Liver (tissue), 8 donors: ENCODE measurements at regions not wholly inside any gene's neighbourhood (a gene's known extent, or its start where the extent isn't known, plus 50 kb on each side); places are given as distances from the start of the nearest gene placed in this dataset.

Experiments
- DNase-seq: peaks from one replicate; pipeline ENCODE4 v3.0.0-alpha.2; 2017; ENCODE audit warnings: low spot score
- H3K27ac ChIP-seq, 2 donors: one replicate each; pipeline ENCODE4 v1.7.0; 2013; ENCODE audit warnings: inconsistent platforms in 2 of 2, low read length in 2 of 2, control low read depth in 1 of 2, low read depth in 1 of 2, mild to moderate bottlenecking in 1 of 2
- H3K27me3 ChIP-seq, 4 donors: one replicate each; pipeline versions ENCODE4 v1.6.1 to v1.7.0; 2013; ENCODE audit warnings: low read length in 3 of 4, inconsistent platforms in 1 of 4, mild to moderate bottlenecking in 1 of 4, moderate library complexity in 1 of 4; ENCODE audit not compliant: control insufficient read depth in 4 of 4, insufficient read depth in 4 of 4
- H3K36me3 ChIP-seq, 4 donors: one replicate each; pipeline versions ENCODE4 v1.6.1 to v1.7.0; 2013; ENCODE audit warnings: low read length in 3 of 4, mild to moderate bottlenecking in 3 of 4, low read depth in 1 of 4, moderate library complexity in 1 of 4; ENCODE audit not compliant: control insufficient read depth in 4 of 4, insufficient read depth in 3 of 4
- H3K4me1 ChIP-seq, 4 donors: one replicate each; pipeline versions ENCODE4 v1.6.1 to v1.7.0; 2013; ENCODE audit warnings: low read length in 3 of 4, mild to moderate bottlenecking in 3 of 4, moderate library complexity in 1 of 4; ENCODE audit not compliant: control insufficient read depth in 4 of 4, insufficient read depth in 4 of 4
- H3K4me3 ChIP-seq, 3 donors: one replicate each; pipeline versions ENCODE4 v1.6.1 to v1.7.0; 2013; ENCODE audit warnings: low read length in 3 of 3, control low read depth in 1 of 3, low read depth in 1 of 3, mild to moderate bottlenecking in 1 of 3
- H3K9ac ChIP-seq, 2 donors: one replicate each; pipeline ENCODE4 v1.7.0; 2013; ENCODE audit warnings: low read length in 2 of 2, mild to moderate bottlenecking in 2 of 2, moderate library complexity in 2 of 2, control low read depth in 1 of 2, low read depth in 1 of 2
- H3K9me3 ChIP-seq, 4 donors: one replicate each; pipeline versions ENCODE4 v1.6.1 to v1.7.0; 2013; ENCODE audit warnings: low read length in 3 of 4; ENCODE audit not compliant: control insufficient read depth in 4 of 4
- ATF3 ChIP-seq: IDR thresholded peaks from 2 replicates; pipeline ENCODE4 v1.6.1; 2016; ENCODE audit warnings: antibody characterized with exemption
- CTCF ChIP-seq: fragments of 150-350 bp; IDR thresholded peaks from 2 replicates; pipeline ENCODE4 v1.5.1; 2017; ENCODE audit warnings: improper control_type of control experiment, low read depth, low read length; ENCODE audit not compliant: missing input control
- EGR1 ChIP-seq, 2 donors: IDR thresholded peaks; 2 replicates each; pipeline ENCODE4 v1.6.1; 2016 to 2018; ENCODE audit warnings: antibody characterized with exemption in 2 of 2, low read depth in 2 of 2
- FOXA1 ChIP-seq: IDR thresholded peaks from 2 replicates; pipeline ENCODE4 v1.6.1; 2016; ENCODE audit warnings: antibody characterized with exemption
- FOXA2 ChIP-seq: IDR thresholded peaks from 2 replicates; pipeline ENCODE4 v1.6.1; 2016; ENCODE audit warnings: antibody characterized with exemption
- JUND ChIP-seq, 2 donors: IDR thresholded peaks; 2 replicates each; pipeline ENCODE4 v1.6.1; 2016; ENCODE audit warnings: antibody characterized with exemption in 2 of 2
- MAX ChIP-seq: IDR thresholded peaks from 2 replicates; pipeline ENCODE4 v1.6.1; 2016; ENCODE audit warnings: antibody characterized with exemption
- NR2F2 ChIP-seq: IDR thresholded peaks from 2 replicates; pipeline ENCODE4 v1.6.1; 2016; ENCODE audit warnings: antibody characterized with exemption
- RAD21 ChIP-seq, 2 donors: IDR thresholded peaks; 2 replicates each; pipeline ENCODE4 v1.6.1; 2016; ENCODE audit warnings: antibody characterized with exemption in 2 of 2, mild to moderate bottlenecking in 2 of 2
- REST ChIP-seq: IDR thresholded peaks from 2 replicates; pipeline ENCODE4 v1.6.1; 2016; ENCODE audit warnings: antibody characterized with exemption, mild to moderate bottlenecking
- RXRA ChIP-seq, 2 donors: IDR thresholded peaks; 2 replicates each; pipeline ENCODE4 v1.6.1; 2017 to 2018; ENCODE audit warnings: antibody characterized with exemption in 2 of 2, mild to moderate bottlenecking in 1 of 2
- SP1 ChIP-seq: IDR thresholded peaks from 2 replicates; pipeline ENCODE4 v1.6.1; 2018; ENCODE audit warnings: antibody characterized with exemption, mild to moderate bottlenecking
- TAF1 ChIP-seq: conservative IDR thresholded peaks from 2 replicates; pipeline ENCODE4 v1.6.1; 2016; ENCODE audit warnings: antibody characterized with exemption, mild to moderate bottlenecking
- YY1 ChIP-seq: IDR thresholded peaks from 2 replicates; pipeline ENCODE4 v1.6.1; 2016; ENCODE audit warnings: antibody characterized with exemption, mild to moderate bottlenecking
- ZBTB33 ChIP-seq: IDR thresholded peaks from 2 replicates; pipeline ENCODE4 v1.6.1; 2016; ENCODE audit warnings: antibody characterized with exemption
- WGBS: extraction: QIAGEN DNeasy Blood & Tissue Kit; methylation state at CpG from one replicate; pipeline ENCODE4 v1.1.7; 2013; 5-methylcytosine and 5-hydroxymethylcytosine counted together
- donor health status: healthy.
- donor health status: healthy.
- donor health status: healthy.
- donor health status: healthy.
- donor health status: healthy.

GRCh38 chr2:173706936-173707335 lies 258.2 kb downstream of the SP3 start (continued):
- TF ChIP-seq SP1 (no peak), YY1 (no peak)

GRCh38 chr2:173708806-173709205 lies 256.4 kb downstream of the SP3 start:
- Histone ChIP-seq H3K27me3 (no peaks in the 10 kb centered on the region), H3K9ac (no peak overlapping the region), H3K27ac (no peak overlapping the region), H3K4me1 (peaks cover 0 to 6% (median 0%) of the 10 kb centered on the region in 4 donors), H3K36me3 (no peaks in the 10 kb centered on the region), H3K4me3 (no peak overlapping the region), H3K9me3 (no peaks in the 10 kb centered on the region)
- 56% methylated on average over 5 of the region's 5 CpGs for WGBS
- no peak for TF ChIP-seq CTCF
- no peak for TF ChIP-seq SP1
- no peak for TF ChIP-seq EGR1 (IDR thresholded peaks at IDR 0.05; ENCODE audit: low read depth in 2 of 2)
- TF ChIP-seq RAD21 (IDR thresholded peaks at IDR 0.05) = no peak
- TF ChIP-seq RXRA (IDR thresholded peaks at IDR 0.05) = no peak
- TF ChIP-seq JUND (IDR thresholded peaks at IDR 0.05) = no peak
- DNase-seq = no peak

GRCh38 chr2:173711816-173712215 lies 253.4 kb downstream of the SP3 start:
- TF ChIP-seq SP1 = no peak
- H3K27ac ChIP-seq = no peak overlapping the region
- no peaks in the 10 kb centered on the region for H3K9me3 ChIP-seq
- H3K9ac ChIP-seq = no peak overlapping the region
- no peaks in the 10 kb centered on the region for H3K27me3 ChIP-seq
- DNase-seq = no peak
- no peak overlapping the region for H3K4me3 ChIP-seq
- H3K36me3 ChIP-seq = no peaks in the 10 kb centered on the region
- peaks cover 0 to 6% (median 0%) of the 10 kb centered on the region in 4 donors for H3K4me1 ChIP-seq
- WGBS = 79% methylated on average over 1 of the region's 1 CpG

- no peak overlapping the region for H3K9ac ChIP-seq
- H3K4me1 ChIP-seq = peaks cover 0 to 1% (median 0%) of the 10 kb centered on the region in 4 donors
- H3K9me3 ChIP-seq = no peaks in the 10 kb centered on the region
- H3K27ac ChIP-seq = no peak overlapping the region
- DNase-seq = no peak
- no peaks in the 10 kb centered on the region for H3K27me3 ChIP-seq
- H3K4me3 ChIP-seq = no peak overlapping the region
- H3K36me3 ChIP-seq = no peaks in the 10 kb centered on the region
- TF ChIP-seq RXRA (IDR thresholded peaks at IDR 0.05) (no peak), FOXA2 (no peak), ATF3 (no peak), ZBTB33 (no peak), REST (no peak), NR2F2 (no peak), SP1 (no peak), YY1 (no peak), CTCF (no peak), MAX (no peak), FOXA1 (no peak), JUND (IDR thresholded peaks at IDR 0.05) (no peak), RAD21 (IDR thresholded peaks at IDR 0.05) (no peak), TAF1 (no peak)
- 92% methylated on average over 4 of the region's 4 CpGs for WGBS
Measured at GRCh38 chr2:173713904-173714555, 251.1 kb downstream of the SP3 start.
